K562 (cell line): ENCODE measurements at regions not wholly inside any gene's neighbourhood (a gene's known extent, or its start where the extent isn't known, plus 50 kb on each side); places are given as distances from the start of the nearest gene placed in this dataset.
"Not testable (repeated sequence)": the region's sequence is repeated elsewhere in the genome, so short reads cannot be mapped to it uniquely, and the experiment has no call there.

Source experiments
- ATAC-seq: fragments of 200-7000 bp; cut with Tn5 transposase; 3 replicates; pipeline ENCODE4 v1.9.1; 2020; ENCODE audit warnings: moderate library complexity
- BruUV-seq: library from RNA; stranded (reverse); fragments of 400-500 nt; replicated peaks from 2 replicates; lab custom pipeline; 2021; lab: Mats Ljungman, UMichigan
- CTCF ChIA-PET: fragments of 300-600 bp; formaldehyde crosslinking; extraction: SDS; loops from one replicate; lab custom pipeline; 2021; ENCODE audit warnings: low intra/inter-chr PET ratio; lab: Yijun Ruan, JAX
- POLR2A ChIA-PET: fragments of 300-600, 350-650 bp; sonication (Branson Sonifier 250); formaldehyde crosslinking; extraction: SDS; loops from one replicate; lab custom pipeline; 2021; ENCODE audit warnings: antibody characterized with exemption, inconsistent platforms; lab: Yijun Ruan, JAX
- DNase-seq, 4 experiments: peaks; one replicate each; pipeline versions ENCODE4 v3.0.0 to v3.0.0-alpha.2; 2011 to 2018; ENCODE audit warnings: low spot score in 3 of 4, mixed read lengths in 3 of 4; ENCODE audit errors: extremely low read depth in 1 of 4
- FAIRE-seq: peaks from 2 replicates; lab custom pipeline; 2011; peaks lifted over from hg19 to GRCh38; lab: Jason Lieb, UNC
- H2AFZ ChIP-seq: 2 replicates; pipeline ENCODE4 v1.6.0; 2011; ENCODE audit warnings: low read depth, low read length, control low read depth, inconsistent platforms
- H3K27ac ChIP-seq: fragments of 200-600 bp; 3 replicates; pipeline ENCODE4 v1.8.0; 2011; ENCODE audit warnings: low read depth, mild to moderate bottlenecking, control low read depth, inconsistent platforms, low read length, moderate library complexity, mixed read lengths; ENCODE audit errors: extremely low read depth
- H3K27me3 ChIP-seq, 2 experiments: fragments of 300-600 bp in 1 of 2; 2 replicates in 1 of 2; 3 replicates in 1 of 2; pipeline versions ENCODE4 v1.6.0 to v1.8.0; 2011; ENCODE audit warnings: inconsistent platforms in 2 of 2, low read length in 2 of 2, mild to moderate bottlenecking in 1 of 2, mixed read lengths in 1 of 2, moderate library complexity in 1 of 2; ENCODE audit not compliant: control insufficient read depth in 2 of 2, insufficient read depth in 2 of 2
- H3K36me3 ChIP-seq: fragments of 300-600 bp; 3 replicates; pipeline ENCODE4 v1.8.0; 2011; ENCODE audit warnings: mild to moderate bottlenecking, low read length, inconsistent platforms; ENCODE audit not compliant: control insufficient read depth, insufficient read depth
- H3K4me1 ChIP-seq, 2 experiments: fragments of 200-600 bp in 1 of 2; replicated peaks in 1 of 2; 2 replicates in 1 of 2; 3 replicates in 1 of 2; pipeline versions ENCODE4 v1.5.1 to v1.8.0; 2011; ENCODE audit warnings: inconsistent platforms in 2 of 2, low read length in 2 of 2, mild to moderate bottlenecking in 1 of 2, mixed read lengths in 1 of 2, moderate library complexity in 1 of 2; ENCODE audit not compliant: control insufficient read depth in 2 of 2, insufficient read depth in 2 of 2
- H3K4me2 ChIP-seq: 2 replicates; pipeline ENCODE4 v1.6.1; 2011; ENCODE audit warnings: low read length, control low read depth, inconsistent platforms, mixed read lengths; ENCODE audit not compliant: insufficient read depth
- H3K4me3 ChIP-seq: fragments of 200-600 bp; sonication (generic), shearing (Covaris generic); 2 replicates; pipeline ENCODE4 v1.5.1; 2016; ENCODE audit warnings: control low read depth, inconsistent platforms
- H3K79me2 ChIP-seq: fragments of 200-600 bp; 3 replicates; pipeline ENCODE4 v1.8.0; 2011; ENCODE audit warnings: low read length, inconsistent platforms; ENCODE audit not compliant: control insufficient read depth, insufficient read depth
- H3K9ac ChIP-seq, 2 experiments: 2 replicates each; pipeline versions ENCODE4 v1.6.0 to v1.6.1; 2011; ENCODE audit warnings: low read depth in 2 of 2, low read length in 2 of 2, control low read depth in 1 of 2, inconsistent platforms in 1 of 2, mild to moderate bottlenecking in 1 of 2, mixed read lengths in 1 of 2; ENCODE audit not compliant: insufficient read depth in 1 of 2
- H3K9me1 ChIP-seq: one replicate; pipeline ENCODE4 v1.6.0; 2011; ENCODE audit warnings: inconsistent platforms, mild to moderate bottlenecking, low read length, moderate library complexity; ENCODE audit not compliant: control insufficient read depth, insufficient read depth
- H3K9me3 ChIP-seq: replicated peaks from 2 replicates; pipeline ENCODE4 v1.5.1; 2011; ENCODE audit warnings: low read depth, low read length, inconsistent platforms; ENCODE audit not compliant: control insufficient read depth, insufficient read depth
- H4K20me1 ChIP-seq: replicated peaks from 2 replicates; pipeline ENCODE4 v1.6.1; 2011; ENCODE audit warnings: low read length, inconsistent platforms, mixed read lengths; ENCODE audit not compliant: control insufficient read depth, insufficient read depth
- WGBS: fragments of 100-300 bp; shearing (Covaris generic); methylation state at CpG from one replicate; pipeline ENCODE4 v1.1.6; 2016; ENCODE audit warnings: low coverage, mixed read lengths; ENCODE audit not compliant: insufficient coverage; ENCODE audit errors: missing lambda C conversion rate; 5-methylcytosine and 5-hydroxymethylcytosine counted together
- in situ Hi-C: fragments of 300-500 bp; cut with MboI; formaldehyde crosslinking; loops from 4 replicates; pipeline ENCODE4 v1.15.0; 2018; ENCODE audit warnings: inconsistent platforms, mixed read lengths
- intact Hi-C: fragments of 100-400 bp; cut with micrococcal nuclease; formaldehyde crosslinking; loops from 2 replicates; pipeline ENCODE4 v1.14.2; 2022

DNA sequence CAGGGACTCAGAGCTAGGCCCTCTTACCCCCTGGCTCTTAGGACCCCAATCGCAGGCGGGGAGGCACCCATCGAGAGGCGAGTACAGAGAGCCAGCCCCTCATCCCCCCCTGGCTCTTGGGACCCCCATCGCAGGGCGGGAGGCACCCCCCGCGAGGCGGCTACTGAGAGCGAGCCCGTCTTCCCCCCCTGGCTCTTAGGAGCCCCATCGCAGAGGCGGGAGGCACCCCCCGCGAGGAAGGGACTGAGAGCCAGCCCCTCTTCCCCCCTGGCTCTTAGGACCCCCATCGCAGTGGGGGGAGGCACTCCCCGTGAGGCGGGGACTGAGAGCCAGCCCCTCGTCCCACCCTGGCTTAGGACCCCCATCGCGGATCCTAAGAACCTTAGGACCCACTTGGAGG lies 2422.1 kb upstream of the PCDH20 start:
- H3K79me2 ChIP-seq, intact Hi-C loops, H3K9ac ChIP-seq, H4K20me1 ChIP-seq, H3K27me3 ChIP-seq, H3K4me3 ChIP-seq, H3K4me1 ChIP-seq, FAIRE-seq, POLR2A ChIA-PET, ATAC-seq, H3K27ac ChIP-seq, DNase-seq, H3K4me2 ChIP-seq, H3K9me3 ChIP-seq, CTCF ChIA-PET, H3K9me1 ChIP-seq, BruUV-seq, H2AFZ ChIP-seq, in situ Hi-C loops, H3K36me3 ChIP-seq: not testable (repeated sequence)
- 0% methylated on average over 2 of the region's 21 CpGs for WGBS

DNA sequence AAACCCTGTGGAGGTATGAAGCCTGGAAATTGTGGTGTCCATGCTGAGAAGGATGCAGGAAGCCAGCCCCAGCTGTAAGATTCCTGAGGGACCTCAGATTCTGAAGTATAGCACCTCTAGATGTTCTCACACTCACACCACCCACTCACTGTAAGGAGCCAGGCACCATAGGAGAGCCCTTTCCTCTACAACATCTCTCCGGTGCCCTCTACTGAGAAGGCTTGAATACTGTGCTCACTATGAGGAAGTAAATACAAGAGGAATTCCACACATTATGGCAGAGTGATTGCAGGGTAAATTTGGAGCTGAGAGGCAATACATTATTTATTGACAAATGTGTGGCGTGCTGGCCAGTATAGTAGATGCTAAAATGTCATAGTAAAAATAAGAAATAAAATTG lies 2414.0 kb upstream of the PCDH20 start:
- CTCF ChIA-PET, H2AFZ ChIP-seq, H3K4me3 ChIP-seq, H3K4me1 ChIP-seq, intact Hi-C loops, DNase-seq, H3K9ac ChIP-seq, BruUV-seq, H3K9me3 ChIP-seq, H3K36me3 ChIP-seq, H3K79me2 ChIP-seq, H3K4me2 ChIP-seq, in situ Hi-C loops, H3K27ac ChIP-seq, H3K9me1 ChIP-seq, FAIRE-seq, H3K27me3 ChIP-seq, POLR2A ChIA-PET, H4K20me1 ChIP-seq: not testable (repeated sequence)
- no CpG with 5 or more reads among the region's 2 CpGs for WGBS
- ATAC-seq = peak; percentile 61; the same call in 2 of the 3 replicates

DNA sequence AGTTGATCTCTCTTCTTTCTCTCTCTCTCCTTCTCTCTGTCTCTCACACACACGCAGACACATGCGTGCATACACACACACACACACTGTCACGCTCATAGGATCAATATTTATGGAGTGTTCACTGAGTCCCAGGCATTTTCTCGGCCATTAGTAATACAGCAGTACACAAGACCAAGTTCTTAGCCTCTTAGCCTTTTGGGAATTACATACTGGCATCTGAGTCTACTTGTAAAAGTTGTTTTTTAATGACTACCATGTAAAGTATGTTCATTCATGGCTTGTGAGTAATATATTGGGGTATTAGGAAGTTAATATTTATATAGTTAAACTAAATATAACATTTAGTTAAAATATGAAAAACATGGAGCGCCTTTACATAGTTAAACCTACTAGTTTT lies 2406.1 kb upstream of the PCDH20 start:
- H3K36me3 ChIP-seq, H4K20me1 ChIP-seq, in situ Hi-C loops, BruUV-seq, H3K9me1 ChIP-seq, POLR2A ChIA-PET, ATAC-seq, H3K4me1 ChIP-seq, H3K27me3 ChIP-seq, H3K9ac ChIP-seq, H3K4me3 ChIP-seq, DNase-seq, CTCF ChIA-PET, intact Hi-C loops, H2AFZ ChIP-seq, H3K79me2 ChIP-seq, FAIRE-seq, H3K9me3 ChIP-seq, H3K27ac ChIP-seq, H3K4me2 ChIP-seq: not testable (repeated sequence)
- no CpG with 5 or more reads among the region's 5 CpGs for WGBS

DNA sequence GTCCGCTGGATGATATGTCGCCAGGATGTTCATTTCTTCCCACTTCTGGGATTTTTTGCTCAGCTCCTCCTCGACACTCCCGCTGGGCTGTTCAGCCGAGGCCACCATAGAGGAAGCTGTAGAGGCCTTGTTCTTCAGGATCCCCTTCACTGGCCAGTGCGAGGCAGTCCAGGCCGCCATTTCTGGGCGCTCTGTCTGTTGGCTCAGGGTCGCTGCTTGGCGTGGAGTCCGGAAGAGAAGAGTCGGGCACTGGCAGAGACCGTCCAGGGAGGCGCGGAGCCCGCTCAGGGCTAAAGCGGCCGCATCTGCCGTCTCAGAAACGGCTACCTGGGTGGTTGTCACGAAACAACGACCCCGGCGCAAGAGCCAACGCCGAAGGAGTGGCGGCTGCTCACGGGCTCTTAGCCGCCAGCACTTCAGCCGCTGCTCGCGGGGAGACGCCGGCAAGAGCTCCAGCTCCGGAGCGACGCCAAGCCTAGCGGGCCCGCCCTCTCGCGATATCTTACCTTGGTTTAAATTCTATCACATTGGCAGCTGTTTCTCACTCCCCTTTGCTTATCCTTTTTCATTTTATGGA lies 2395.9 kb upstream of the PCDH20 start:
- ATAC-seq, BruUV-seq, H3K9ac ChIP-seq, in situ Hi-C loops, H3K4me2 ChIP-seq, H2AFZ ChIP-seq, H3K9me3 ChIP-seq, POLR2A ChIA-PET, H3K79me2 ChIP-seq, H3K9me1 ChIP-seq, H3K27ac ChIP-seq, CTCF ChIA-PET, H3K4me1 ChIP-seq, H3K27me3 ChIP-seq, intact Hi-C loops, H4K20me1 ChIP-seq, H3K4me3 ChIP-seq, H3K36me3 ChIP-seq, FAIRE-seq, DNase-seq: not testable (repeated sequence)
- WGBS = 3% methylated on average over 13 of the region's 41 CpGs
